CD14-positive monocyte (primary cell): ENCODE measurements at regions not wholly inside any gene's neighbourhood (a gene's known extent, or its start where the extent isn't known, plus 50 kb on each side); places are given as distances from the start of the nearest gene placed in this dataset.

Experiments used
- DNase-seq, 3 donors: peaks; one replicate each; pipeline ENCODE4 v3.0.0-alpha.2; 2011 to 2022
- H2AFZ ChIP-seq: 2 replicates; pipeline ENCODE4 v1.6.0; 2012; ENCODE audit warnings: mild to moderate bottlenecking, low read depth, low read length, inconsistent platforms; ENCODE audit not compliant: insufficient read depth, poor library complexity, severe bottlenecking
- H3K27ac ChIP-seq, 2 donors: 1 replicate in 1 of 2; 2 replicates in 1 of 2; pipeline ENCODE4 v1.5.1; 2012 to 2013; ENCODE audit warnings: low read length in 2 of 2, control low read depth in 1 of 2, inconsistent platforms in 1 of 2, low read depth in 1 of 2, mild to moderate bottlenecking in 1 of 2
- H3K27me3 ChIP-seq, 2 donors: one replicate each; pipeline versions ENCODE4 v1.6.0 to v1.6.1; 2011 to 2013; ENCODE audit warnings: low read length in 2 of 2; ENCODE audit not compliant: control insufficient read depth in 2 of 2, insufficient read depth in 2 of 2
- H3K36me3 ChIP-seq, 2 donors: replicated peaks in 1 of 2; 1 replicate in 1 of 2; 2 replicates in 1 of 2; pipeline versions ENCODE4 v1.5.1 to v1.6.1; 2012 to 2013; ENCODE audit warnings: low read length in 2 of 2, control low read depth in 1 of 2, inconsistent platforms in 1 of 2, mild to moderate bottlenecking in 1 of 2; ENCODE audit not compliant: insufficient read depth in 2 of 2, control insufficient read depth in 1 of 2
- H3K4me1 ChIP-seq, 2 donors: 1 replicate in 1 of 2; 2 replicates in 1 of 2; pipeline versions ENCODE4 v1.5.1 to v1.6.1; 2012 to 2013; ENCODE audit warnings: low read length in 2 of 2, control low read depth in 1 of 2, inconsistent platforms in 1 of 2, mild to moderate bottlenecking in 1 of 2, moderate library complexity in 1 of 2; ENCODE audit not compliant: insufficient read depth in 2 of 2, control insufficient read depth in 1 of 2
- H3K4me2 ChIP-seq: replicated peaks from 2 replicates; pipeline ENCODE3; 2012; ENCODE audit warnings: low read length, moderate library complexity, mild to moderate bottlenecking; ENCODE audit not compliant: poor library complexity, severe bottlenecking; ENCODE audit errors: extremely low read depth
- H3K4me3 ChIP-seq, 3 experiments: fragments of 200-600 bp in 1 of 3; sonication (generic) in 1 of 3; replicated peaks in 1 of 3; 1 replicate in 2 of 3; 2 replicates in 1 of 3; pipeline ENCODE4 v1.5.1; 2011 to 2013; ENCODE audit warnings: low read length in 3 of 3, mild to moderate bottlenecking in 3 of 3, control low read depth in 2 of 3, low read depth in 2 of 3, inconsistent platforms in 1 of 3, moderate library complexity in 1 of 3
- H3K79me2 ChIP-seq: 2 replicates; pipeline ENCODE4 v1.6.0; 2012; ENCODE audit warnings: mild to moderate bottlenecking, control low read depth, inconsistent platforms, low read length, moderate library complexity; ENCODE audit not compliant: insufficient read depth
- H3K9ac ChIP-seq: 2 replicates; pipeline ENCODE4 v1.6.0; 2017; ENCODE audit warnings: low read length, mild to moderate bottlenecking; ENCODE audit not compliant: insufficient read depth, poor library complexity, severe bottlenecking
- H3K9me3 ChIP-seq, 2 donors: replicated peaks in 1 of 2; 1 replicate in 1 of 2; 2 replicates in 1 of 2; pipeline versions ENCODE4 v1.5.1 to v1.6.1; 2012 to 2013; ENCODE audit warnings: low read length in 2 of 2, control low read depth in 1 of 2; ENCODE audit not compliant: control insufficient read depth in 1 of 2, insufficient read depth in 1 of 2
- H4K20me1 ChIP-seq: 2 replicates; pipeline ENCODE4 v1.6.0; 2012; ENCODE audit warnings: mild to moderate bottlenecking, low read length, control low read depth, moderate library complexity; ENCODE audit not compliant: insufficient read depth
- H3K27ac Mint-ChIP-seq, 7 donors: one replicate each; pipeline ENCODE4 v1.8.0; 2020; ENCODE audit warnings: mild to moderate bottlenecking in 7 of 7, mixed read lengths in 7 of 7, moderate library complexity in 6 of 7, inconsistent platforms in 2 of 7
- H3K27me3 Mint-ChIP-seq, 3 donors: one replicate each; pipeline ENCODE4 v1.8.0; 2021 to 2022; ENCODE audit warnings: low read depth in 3 of 3, mild to moderate bottlenecking in 3 of 3, mixed read lengths in 3 of 3, moderate library complexity in 3 of 3, inconsistent platforms in 1 of 3
- H3K36me3 Mint-ChIP-seq, 2 donors: one replicate each; pipeline ENCODE4 v1.8.0; 2020; ENCODE audit warnings: mixed read lengths in 2 of 2, inconsistent platforms in 1 of 2, mild to moderate bottlenecking in 1 of 2
- H3K4me1 Mint-ChIP-seq: one replicate; pipeline ENCODE4 v1.8.0; 2020; ENCODE audit warnings: mild to moderate bottlenecking, mixed read lengths
- H3K4me3 Mint-ChIP-seq, 2 donors: one replicate each; pipeline ENCODE4 v1.8.0; 2020; ENCODE audit warnings: mild to moderate bottlenecking in 2 of 2, mixed read lengths in 2 of 2, moderate library complexity in 1 of 2
- H3K9me3 Mint-ChIP-seq, 7 donors: one replicate each; pipeline ENCODE4 v1.8.0; 2020 to 2022; ENCODE audit warnings: mixed read lengths in 7 of 7, mild to moderate bottlenecking in 6 of 7, moderate library complexity in 6 of 7, inconsistent platforms in 2 of 7
- CTCF ChIP-seq: fragments of 200-600 bp; IDR thresholded peaks from one replicate; pipeline ENCODE4 v1.8.0; 2022; ENCODE audit warnings: antibody characterized with exemption, mild to moderate bottlenecking
- WGBS: methylation state at CpG from one replicate; pipeline ENCODE4 v1.1.5; 2013; ENCODE audit warnings: missing lambda C conversion rate; ENCODE audit not compliant: insufficient coverage; 5-methylcytosine and 5-hydroxymethylcytosine counted together
- intact Hi-C, 2 donors: fragments of 100-400 bp; cut with micrococcal nuclease; formaldehyde crosslinking; loops; one replicate each; pipeline versions ENCODE4 v1.15.0 to v1.15.1; 2023

GRCh38 chr4:10811991-10812390, 127.4 kb upstream of the CLNK start:
- Mint-ChIP-seq H3K27ac (no peak overlapping the region), H3K36me3 (no peaks in the 10 kb centered on the region), H3K4me1 (no peaks in the 10 kb centered on the region), H3K4me3 (no peak overlapping the region), H3K27me3 (peaks cover 0 to 3% (median 0%) of the 10 kb centered on the region in 3 donors), H3K9me3 (peaks cover 0 to 15% (median 4%) of the 10 kb centered on the region in 7 donors)
- Histone ChIP-seq H2AFZ (no peak overlapping the region), H3K9ac (no peak overlapping the region), H3K27ac (no peak overlapping the region), H3K79me2 (no peaks in the 10 kb centered on the region), H4K20me1 (no peaks in the 10 kb centered on the region), H3K27me3 (no peaks in the 10 kb centered on the region), H3K4me1 (no peaks in the 10 kb centered on the region), H3K36me3 (no peaks in the 10 kb centered on the region), H3K9me3 (peaks cover 0 to 5% of the 10 kb centered on the region in 2 donors), H3K4me2 (no peak overlapping the region), H3K4me3 (no peak overlapping the region)
- no peak for TF ChIP-seq CTCF
- WGBS = 88% methylated on average over 1 of the region's 4 CpGs
- DNase-seq = no peak
- intact Hi-C loops = no loop called here

- H2AFZ ChIP-seq = no peak overlapping the region
- no peaks in the 10 kb centered on the region for H3K36me3 ChIP-seq
- H3K4me3 Mint-ChIP-seq = no peak overlapping the region
- no peak overlapping the region for H3K9ac ChIP-seq
- DNase-seq = no peak
- H3K27ac ChIP-seq = no peak overlapping the region
- H3K9me3 ChIP-seq = peaks cover 0 to 5% of the 10 kb centered on the region in 2 donors
- no peak for TF ChIP-seq CTCF
- no peaks in the 10 kb centered on the region for H3K79me2 ChIP-seq
- H3K27me3 ChIP-seq = no peaks in the 10 kb centered on the region
- WGBS = 100% methylated on average over 1 of the region's 7 CpGs
- H3K9me3 Mint-ChIP-seq = peaks cover 0 to 16% (median 7%) of the 10 kb centered on the region in 7 donors
- H3K36me3 Mint-ChIP-seq = no peaks in the 10 kb centered on the region
- H3K4me2 ChIP-seq = no peak overlapping the region
- H3K27ac Mint-ChIP-seq = no peak overlapping the region
- no peaks in the 10 kb centered on the region for H3K4me1 ChIP-seq
- intact Hi-C loops = no loop called here
- no peak overlapping the region for H3K4me3 ChIP-seq
- H3K4me1 Mint-ChIP-seq = no peaks in the 10 kb centered on the region
- no peaks in the 10 kb centered on the region for H4K20me1 ChIP-seq
- peaks cover 0 to 3% (median 0%) of the 10 kb centered on the region in 3 donors for H3K27me3 Mint-ChIP-seq
Observed at GRCh38 chr4:10810411-10810810, 125.8 kb upstream of the CLNK start.
